ENCODE measurements at regions not wholly inside any gene's neighbourhood (a gene's known extent, or its start where the extent isn't known, plus 50 kb on each side); places are given as distances from the start of the nearest gene placed in this dataset.
A peak's percentile ranks its signal among the peaks of the same experiment; 100 is the strongest.
"Not testable (repeated sequence)": the region's sequence is repeated elsewhere in the genome, so short reads cannot be mapped to it uniquely, and the experiment has no call there.

DNA sequence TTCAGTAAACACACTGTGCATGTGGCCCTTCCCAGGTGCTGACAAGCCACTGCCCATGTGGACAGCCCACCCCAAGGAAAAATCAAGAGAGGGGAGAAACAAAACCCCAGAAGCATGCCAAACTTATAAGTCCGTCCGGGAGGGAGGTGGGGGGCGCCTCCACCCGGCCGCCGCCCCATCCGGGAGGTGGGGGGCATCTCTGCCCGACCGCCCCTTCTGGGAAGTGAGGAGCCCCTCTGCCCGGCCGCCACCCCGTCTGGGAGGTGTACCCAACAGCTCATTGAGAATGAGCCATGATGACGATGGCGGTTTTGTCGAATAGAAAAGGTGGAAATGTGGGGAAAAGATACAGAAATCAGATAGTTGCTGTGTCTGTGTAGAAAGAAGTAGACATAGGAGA is 53.8 kb upstream of the C2CD4B start:
- DNase-seq (ENCODE audit: low read depth) = no peak

DNA sequence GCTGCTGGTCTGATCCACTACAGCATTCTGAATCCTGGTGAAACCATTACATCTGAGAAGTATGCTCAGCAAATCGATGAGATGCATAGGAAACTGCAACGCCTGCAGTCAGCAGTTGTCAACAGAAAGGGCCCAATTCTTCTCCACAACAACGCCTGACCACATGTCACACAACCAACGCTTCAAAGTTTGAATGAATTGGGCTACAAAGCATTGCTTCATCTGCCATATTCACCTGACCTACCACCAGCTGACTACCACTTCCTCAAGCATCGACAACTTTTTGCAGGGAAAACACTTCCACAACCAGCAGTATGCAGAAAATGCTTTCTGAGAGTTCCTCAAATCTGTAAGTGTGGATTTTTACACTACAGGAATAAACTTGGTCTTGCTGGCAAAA is 54.7 kb upstream of the C2CD4B start:
- DNase-seq (ENCODE audit: low read depth) = no peak

DNA sequence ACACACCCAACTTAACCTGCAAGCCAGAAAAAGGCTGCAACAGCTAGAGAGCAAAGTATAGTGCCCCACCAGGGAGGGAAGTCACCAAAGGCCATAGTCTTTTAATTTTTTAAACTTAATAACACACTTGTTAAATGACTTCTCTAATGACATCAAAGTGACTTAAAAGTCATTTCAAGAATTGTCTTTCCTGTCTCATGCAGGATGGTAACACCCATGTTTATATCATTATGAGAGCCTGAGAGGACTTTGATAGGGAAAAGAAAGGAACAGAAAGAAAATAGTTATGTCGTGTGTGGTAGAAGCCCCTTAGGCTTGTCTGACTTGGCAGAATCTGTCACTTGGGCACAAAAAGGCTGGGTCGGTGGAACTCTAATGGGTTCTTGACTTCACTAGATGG is 57.9 kb upstream of the C2CD4B start:
- no peak for DNase-seq (ENCODE audit: low read depth)

DNA sequence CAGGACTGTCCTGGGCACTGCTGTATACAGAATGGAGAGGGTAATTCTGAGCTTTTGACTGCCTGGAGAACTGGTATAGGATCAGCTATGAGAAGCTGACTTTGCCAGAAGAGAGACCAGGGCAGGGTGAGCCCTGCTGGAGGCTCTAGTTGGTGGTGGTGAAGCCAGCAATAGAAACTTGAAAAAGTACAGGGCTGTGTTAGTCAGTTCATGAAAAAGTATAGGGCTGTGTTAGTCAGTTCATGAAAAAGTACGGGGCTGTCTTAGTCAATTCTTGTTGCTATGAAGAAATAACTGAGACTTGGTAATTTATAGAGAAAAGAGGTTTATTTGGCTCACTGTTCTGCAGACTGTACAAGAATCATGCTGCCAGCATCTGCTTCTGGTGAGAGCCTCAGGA is 63.5 kb upstream of the C2CD4B start:
- DNase-seq (ENCODE audit: low read depth) = no peak

DNA sequence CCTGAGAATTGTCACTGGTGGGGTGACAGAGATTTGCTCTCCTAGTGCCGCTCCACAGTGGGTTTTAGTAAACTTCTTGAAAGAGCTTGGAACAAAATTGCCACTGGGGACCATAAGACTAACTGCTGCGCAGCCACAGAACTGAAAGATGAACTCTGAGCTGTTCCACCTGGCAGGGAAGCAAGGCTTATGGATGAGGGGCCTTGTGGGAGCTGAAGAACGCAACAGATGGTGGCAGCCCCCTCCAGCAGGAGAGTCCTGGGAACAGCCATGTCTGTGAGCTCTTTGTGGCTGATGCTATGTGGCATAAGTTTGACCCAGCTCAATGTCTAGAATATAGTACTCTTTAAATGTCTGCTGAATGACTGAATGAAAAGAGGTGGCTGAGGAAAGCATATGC is 66.8 kb upstream of the C2CD4B start:
- DNase-seq (ENCODE audit: low read depth) = no peak

DNA sequence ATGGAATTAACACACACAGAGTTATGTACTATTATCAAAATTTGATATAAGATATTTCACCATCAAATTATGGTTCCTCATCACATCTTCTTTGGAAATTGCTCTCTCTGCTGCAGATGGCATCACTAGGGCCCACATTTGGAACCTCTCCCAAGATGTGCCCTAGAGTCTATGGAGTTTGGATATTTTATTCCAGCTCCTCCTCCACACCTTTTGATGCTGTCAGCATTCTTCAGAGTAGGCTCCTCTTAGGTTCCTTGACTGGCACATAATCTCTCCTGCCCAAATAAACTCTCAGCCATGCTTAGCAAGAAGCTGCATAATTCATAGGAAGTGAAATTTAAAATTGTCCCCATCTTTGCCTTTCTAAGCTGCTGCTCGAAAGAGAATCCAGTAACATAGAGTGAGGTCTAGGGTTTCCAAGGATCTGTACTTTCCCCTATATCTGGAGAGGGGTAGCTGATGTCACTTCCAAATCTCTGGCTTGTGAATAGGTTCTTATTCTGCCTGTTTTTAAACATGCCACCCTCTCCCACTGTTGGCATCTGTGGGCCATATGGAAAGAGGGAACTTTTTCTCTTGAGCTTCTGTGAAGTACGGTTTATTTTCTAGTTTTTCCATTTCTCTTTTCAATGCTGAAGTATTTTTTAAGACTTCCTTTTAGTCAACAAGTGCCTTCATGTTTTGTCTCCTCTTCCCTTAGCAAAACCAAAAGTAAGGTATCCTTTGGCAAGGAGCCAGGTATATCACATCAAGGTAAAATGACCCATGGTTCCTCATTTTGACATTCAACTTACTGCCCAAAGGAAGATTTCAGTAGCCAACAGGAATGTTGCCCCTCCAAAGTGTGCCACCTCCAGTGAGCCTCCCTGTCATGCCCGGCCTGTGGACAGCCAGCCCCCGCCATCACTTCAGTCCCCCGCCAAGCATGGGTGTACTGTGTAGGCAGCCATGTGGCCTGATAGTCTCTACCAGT is 75.3 kb upstream of the C2CD4B start:
- no peak for DNase-seq (ENCODE audit: low read depth)

DNA sequence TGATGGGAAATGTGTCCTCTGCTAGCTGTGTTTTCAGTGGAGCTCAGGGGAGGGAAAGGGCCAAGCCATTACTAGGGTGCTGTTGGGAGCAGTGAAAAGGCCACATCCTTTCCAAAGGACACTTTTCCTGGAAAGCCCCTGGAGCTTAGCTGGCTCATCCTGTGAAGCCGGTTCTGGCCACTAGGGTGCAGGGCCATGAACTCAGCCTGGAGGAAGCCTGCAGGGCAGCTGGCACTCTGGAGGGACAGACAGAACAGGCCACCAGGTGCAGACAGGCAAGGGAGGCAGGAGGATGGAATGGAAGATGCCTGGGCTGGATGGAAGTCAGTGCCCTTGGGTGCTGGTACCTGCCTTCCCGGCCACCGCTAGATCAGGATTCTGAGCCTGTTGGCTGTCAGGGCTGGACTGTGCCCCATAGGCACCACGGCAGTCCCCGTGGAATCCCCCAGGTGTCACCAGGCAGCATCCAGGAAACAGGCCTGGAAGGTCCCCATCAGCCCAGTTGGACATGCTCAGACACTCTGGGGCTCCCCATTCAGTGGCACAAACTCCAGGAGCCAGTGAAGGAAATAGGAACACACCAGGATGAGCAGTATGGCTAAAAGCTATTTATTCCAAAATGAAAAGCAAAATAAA is 76.2 kb upstream of the C2CD4B start:
- DNase-seq (ENCODE audit: low read depth) = no peak

DNA sequence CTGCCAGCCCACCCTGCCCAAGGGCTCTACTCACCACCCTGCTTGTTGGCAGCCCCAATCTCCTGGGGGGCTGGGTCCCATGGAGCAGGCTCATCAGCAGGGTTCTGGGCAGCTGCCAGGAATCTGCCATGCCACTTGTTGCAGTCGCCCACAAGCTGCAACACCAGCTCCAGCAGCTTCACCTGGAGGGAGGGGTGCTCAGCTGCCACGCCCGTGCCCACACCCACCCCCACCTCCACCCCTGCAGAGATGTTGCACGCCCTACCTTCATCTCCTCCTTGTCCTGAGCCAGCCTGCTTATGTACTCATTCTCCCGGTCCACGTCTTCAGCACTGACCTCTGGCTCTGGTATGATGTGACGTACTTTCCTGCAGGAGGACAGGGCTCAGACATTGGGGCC is 77.9 kb upstream of the C2CD4B start:
- no peak for DNase-seq (ENCODE audit: low read depth)

DNA sequence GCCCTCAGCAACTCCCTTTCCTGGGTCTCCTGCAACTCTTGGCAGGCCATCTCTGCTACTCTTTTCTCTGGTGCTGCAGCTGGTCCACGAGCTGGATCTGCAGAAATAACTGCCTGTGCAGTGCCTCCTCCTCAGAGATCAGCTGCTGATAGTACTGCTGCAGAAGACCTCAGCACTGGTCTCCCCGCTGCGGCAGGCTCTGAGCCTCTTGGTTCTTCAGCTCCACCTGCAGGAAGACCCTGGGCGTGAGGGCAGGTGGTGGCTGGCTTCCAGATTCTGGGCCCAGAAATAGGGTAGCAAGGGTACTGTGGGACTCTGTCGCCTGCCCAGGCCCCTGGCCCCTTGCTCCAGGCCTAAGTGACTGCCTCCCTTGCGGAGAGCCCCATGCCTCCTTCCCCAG is 79.7 kb upstream of the C2CD4B start:
- DNase-seq (ENCODE audit: low read depth) = no peak

DNA sequence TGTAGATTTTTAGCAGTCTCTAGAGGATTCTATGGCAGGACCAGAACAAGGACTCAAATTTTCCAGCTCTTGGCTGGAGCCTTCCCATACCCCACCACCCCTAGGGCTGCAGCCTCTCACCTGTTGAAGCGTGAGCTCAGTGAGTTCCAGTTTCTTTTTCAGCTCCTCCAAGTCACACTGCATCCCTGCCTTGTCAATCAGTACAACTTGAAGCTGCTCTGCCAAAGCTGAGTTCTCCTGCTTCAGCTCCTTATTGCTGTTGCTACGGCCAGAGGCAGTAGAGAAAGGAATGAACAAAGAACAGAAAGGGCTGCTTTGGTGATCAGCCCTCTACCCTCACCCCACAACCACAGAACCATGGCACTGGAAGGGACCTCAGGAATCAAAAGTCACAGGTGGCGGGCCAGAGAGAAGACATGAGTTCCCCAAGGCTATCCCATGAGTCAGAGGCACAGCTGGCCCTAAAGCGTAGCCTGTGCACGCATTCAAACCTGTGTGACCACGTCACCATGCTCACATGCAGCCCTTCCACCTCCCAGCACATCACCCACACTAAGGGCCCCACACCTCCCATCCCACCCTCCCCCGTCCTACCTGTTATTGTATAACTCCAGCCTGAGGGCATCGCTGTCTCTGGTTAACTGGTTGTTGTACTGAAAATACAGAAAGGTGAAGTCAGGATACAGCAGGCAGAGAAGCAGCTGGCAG is 83.3 kb upstream of the C2CD4B start:
- DNase-seq (ENCODE audit: low read depth) = no peak

DNA sequence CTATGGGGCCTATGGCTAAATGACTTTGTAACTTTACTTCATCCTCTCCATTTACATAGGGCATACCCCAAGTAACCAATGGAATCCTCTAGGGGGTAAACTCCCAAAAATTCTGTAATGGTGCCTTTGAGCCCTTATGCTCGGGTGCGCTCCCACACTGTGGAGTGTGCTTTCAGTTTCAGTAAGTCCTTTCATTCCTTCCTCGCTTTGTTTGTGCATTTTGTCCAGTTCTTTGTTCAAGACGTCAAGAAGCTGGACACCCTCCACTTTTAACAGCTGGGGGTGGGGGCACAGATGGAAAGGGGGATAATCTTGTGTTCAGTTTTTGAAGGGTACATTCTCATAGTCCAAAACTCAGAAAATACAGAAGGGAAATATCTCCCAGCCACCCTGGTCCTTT is 84.4 kb upstream of the C2CD4B start:
- no peak for DNase-seq (ENCODE audit: low read depth)

DNA sequence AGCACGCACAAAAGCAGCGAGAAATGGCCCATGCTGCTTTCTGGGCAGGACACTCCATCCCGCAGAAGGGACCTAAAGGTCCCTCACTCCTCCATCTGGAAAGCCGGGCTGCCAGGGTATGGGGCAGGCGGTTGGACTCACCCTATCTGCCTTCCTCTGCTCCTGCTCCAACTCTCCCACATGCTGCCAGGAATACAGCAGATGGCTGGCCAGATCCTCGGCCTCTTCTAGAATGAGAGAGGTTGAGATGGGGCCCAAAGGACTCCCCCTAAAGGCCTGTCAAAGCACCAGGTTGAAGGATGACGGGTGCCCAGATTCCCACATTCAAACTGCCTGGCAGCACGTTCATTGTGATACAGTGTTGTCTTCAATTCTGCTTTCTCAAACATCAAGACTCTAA is 85.1 kb upstream of the C2CD4B start:
- no peak for DNase-seq (ENCODE audit: low read depth)

DNA sequence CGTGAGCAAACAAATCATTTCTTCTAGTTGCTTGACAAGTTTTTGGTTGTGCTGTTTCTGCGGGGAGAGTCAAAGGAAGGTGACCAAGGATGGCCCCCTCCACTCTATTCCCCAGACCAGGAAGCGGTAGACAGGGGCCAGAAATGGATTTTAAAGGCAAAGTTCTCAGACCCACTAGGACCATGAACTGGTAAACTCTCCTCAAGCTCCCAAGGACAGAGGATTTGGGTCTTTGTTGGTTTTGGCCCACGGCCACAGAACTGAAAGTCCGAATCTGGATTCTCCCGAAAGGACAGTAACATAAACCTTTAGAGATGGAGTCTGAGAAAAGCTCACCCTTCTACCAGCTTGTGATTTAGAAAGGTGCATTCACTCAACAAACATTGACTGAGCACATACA is 85.9 kb upstream of the C2CD4B start:
- no peak for DNase-seq (ENCODE audit: low read depth)

DNA sequence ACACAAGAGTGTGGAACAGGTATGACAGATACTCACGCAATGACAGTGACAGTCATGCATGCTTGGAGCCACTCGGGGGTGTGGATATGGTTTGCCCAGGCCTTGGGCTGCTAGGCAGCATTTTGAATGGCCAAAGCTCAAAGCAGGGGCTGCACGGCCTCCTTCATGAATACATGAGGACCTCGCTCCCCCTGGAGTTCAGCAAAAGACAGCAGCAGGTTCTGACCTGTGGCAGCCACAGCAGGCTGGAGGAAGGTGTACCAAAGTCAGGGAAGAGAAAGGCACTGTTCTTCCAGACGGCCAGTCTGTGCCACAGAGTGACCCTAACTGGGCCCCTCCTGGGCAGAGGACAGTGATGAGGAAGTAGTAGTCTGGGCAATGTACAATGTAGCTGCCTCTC is 88.2 kb upstream of the C2CD4B start:
- no peak for DNase-seq (ENCODE audit: low read depth)

DNA sequence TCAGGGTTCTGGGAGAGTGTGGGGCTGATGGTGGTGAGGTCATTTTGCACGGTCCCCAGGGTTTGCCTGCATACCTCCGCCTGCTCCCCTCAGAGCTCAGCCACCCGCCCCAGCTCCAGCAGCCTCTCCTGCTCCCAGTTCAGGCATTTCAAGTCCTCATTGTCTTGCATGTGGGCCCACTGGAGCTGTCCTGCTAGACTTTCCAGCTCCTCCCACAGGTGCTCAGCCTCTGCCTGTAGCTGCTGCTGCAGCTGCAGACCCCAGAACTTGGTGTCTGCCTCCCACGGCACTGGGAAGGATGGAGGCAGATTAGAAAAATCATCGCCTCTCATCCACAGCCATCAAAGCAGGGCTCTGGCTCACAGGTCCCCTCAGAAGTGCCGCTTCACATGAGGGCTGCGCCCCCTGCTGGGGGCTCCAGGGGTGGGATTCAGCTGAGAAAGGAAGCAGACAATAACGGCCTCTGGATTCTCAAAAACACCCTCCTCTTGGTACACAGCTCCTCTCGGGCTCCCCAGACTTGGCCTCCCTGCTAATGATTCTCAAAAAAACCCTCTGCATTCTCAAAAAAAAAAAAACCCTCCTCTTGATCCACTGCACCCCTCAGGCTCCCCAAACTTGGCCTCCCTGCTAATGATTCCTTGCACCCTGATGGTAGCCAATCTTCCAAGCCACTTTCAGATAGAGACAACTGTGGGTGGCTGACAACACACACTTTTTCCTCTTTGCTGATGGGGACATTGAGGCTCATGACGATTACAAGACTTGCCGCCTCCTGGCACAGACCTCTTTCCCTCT is 89.3 kb upstream of the C2CD4B start:
- DNase-seq (ENCODE audit: low read depth) = peak; percentile 17

DNA sequence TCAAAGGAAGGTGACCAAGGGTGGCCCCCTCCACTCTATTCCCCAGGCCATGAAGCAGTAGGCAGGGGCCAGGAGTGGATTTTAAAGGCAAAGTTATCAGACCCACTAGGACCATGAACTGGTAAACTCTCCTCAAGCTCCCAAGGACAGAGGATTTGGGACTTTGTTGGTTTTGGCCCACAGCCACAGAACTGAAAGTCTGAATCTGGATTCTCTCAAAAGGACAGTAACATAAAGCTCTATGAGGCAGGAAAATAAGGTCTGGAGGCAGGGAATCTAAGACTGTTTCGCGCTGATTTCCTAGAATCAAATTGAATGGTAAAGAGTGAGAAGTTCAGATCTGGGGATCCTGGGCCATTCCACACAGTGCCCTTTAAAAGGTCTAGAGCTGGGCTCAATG is 91.3 kb upstream of the C2CD4B start:
- DNase-seq (ENCODE audit: low read depth) = not testable (repeated sequence)

DNA sequence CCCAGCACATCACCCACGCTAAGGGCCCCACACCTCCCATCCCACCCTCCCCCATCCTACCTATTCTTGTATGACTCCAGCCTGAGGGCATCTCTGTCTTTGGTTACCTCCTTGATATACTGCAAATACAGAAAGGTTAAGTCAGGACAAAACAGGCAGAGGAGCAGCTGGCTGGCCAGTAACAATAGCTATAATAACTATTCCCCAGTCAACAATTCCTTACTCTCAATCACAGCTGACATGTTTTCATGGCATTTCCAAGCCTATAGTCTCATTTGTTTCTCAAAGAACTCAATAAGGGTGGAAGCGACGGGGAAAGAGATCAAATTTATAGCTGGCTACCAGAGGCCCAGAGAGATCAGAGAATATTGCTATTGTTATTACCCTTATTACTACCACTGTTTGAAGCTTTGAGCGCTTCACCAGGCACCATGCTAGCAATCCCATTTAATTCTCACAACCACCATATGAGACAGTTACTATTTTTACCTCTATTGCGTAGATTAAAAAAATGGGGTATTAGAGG is 93.0 kb upstream of the C2CD4B start:
- DNase-seq (ENCODE audit: low read depth) = no peak

DNA sequence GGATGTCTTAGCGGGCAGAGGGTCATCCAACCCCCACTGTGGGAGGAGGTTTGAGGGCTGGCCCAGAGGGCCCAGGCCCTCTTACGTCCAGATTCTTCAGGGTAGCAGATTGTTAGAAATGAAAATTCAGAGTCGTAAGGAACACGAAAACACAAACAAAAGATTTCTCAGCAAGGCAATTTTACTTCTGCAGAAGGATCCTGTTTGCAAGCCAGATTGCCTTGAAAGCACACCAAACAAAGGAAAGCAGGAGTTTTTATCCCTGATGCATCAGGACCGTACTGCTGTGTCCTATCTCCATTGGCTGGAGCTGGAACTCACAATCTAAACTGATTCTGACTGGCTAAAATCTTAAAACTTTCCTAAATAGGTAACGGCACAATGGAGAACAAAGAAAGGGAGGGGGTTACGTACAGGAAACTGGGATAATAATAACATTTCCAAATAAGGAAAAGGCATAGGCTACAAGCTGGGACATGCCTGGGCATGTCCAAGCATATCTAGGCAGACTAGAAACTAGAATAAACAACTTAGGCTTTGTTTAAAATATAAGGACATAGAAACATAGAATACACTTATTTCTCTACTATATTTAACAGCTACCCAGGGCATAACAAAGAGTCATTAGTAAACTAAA is 97.3 kb upstream of the C2CD4B start:
- DNase-seq (ENCODE audit: low read depth) = no peak

DNA sequence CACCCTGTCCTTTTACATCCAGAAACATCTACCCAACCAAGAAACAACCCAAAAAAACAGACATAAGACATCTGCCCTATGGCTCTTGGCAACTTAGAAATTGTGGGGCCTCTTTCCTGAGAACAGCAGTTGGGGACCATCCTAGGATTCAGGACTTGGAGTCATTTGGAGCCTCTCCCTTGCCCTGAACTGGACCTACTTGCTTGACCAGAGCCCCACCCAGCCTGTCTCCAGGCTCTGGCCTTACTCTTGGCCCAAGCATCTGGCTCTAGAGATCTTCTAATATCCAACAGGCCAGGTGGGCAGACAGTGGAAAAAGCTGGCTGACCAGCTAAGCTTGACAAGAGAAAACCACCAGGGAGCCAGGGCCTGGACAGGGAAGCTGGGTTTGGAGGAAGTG is 99.1 kb upstream of the C2CD4B start:
- DNase-seq (ENCODE audit: low read depth) = no peak

DNA sequence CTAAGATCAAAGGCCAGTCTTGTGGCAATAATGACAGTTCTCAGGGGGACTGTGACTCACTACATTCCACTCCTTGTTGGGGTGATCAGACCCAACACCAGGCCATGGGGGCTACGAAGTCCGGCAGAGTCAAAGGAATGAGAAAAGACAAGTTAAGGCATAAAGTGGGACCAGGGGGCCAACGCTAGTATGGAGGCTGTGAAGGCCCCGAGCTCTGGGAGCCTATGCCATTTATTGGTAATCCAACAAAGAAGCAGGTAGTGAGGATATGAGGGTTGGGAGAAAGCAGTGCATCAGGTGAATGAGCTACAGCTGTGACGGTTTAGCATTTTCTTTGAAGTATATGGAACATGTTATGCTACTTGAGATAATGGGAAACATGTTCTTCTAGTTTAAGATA is 104.4 kb upstream of the C2CD4B start:
- DNase-seq (ENCODE audit: low read depth) = no peak

DNA sequence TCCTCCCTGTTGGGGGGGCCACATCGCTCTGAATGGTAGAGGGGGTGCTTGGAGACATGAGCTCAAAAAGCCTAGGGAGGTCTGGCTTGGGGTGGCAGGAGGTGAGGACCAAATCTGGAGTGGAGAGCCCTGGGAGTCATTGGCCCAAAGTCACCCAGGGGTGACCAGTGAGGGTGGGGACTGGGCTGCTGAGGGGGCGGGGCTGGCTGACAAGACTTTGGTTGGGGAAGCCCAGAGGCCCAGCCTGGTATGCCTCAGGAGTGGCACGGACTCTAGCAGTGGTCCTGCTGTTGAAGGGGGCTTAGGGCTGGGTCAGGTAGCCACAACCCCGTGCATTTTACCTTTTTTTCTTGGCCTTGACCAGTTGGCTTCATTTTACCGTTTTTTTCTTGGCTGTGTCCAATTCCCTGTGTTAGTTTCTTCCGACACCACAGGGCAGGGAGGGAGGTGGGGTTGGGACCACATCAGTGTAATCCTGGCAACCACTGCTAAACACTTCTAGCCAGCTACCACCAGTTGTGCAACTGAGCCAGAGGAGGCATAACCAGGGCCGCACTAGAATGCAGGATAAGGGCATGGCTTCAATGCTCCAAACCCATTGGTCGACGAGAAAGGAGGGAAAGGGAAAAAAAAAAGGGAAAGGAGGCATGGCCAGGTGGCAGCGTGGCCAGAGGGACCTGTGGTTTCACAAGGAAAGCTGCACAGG is 105.3 kb upstream of the C2CD4B start:
- DNase-seq (ENCODE audit: low read depth) = no peak

All from stimulated activated CD8-positive, alpha-beta memory T cell treated with anti-CD3 and anti-CD28 coated beads, Interleukin-12 subunit alpha, Interleukin-12 subunit beta, amount 100 ng/mL, for 1 hour (primary cell).